Stimulated activated CD4-positive, alpha-beta T cell treated with anti-CD3 and anti-CD28 coated beads, Interleukin-2, amount 100 ng/mL, for 48 hours (primary cell): ENCODE measurements at regions not wholly inside any gene's neighbourhood (a gene's known extent, or its start where the extent isn't known, plus 50 kb on each side); places are given as distances from the start of the nearest gene placed in this dataset.
A peak's percentile ranks its signal among the peaks of the same experiment; 100 is the strongest.

Experiments
- DNase-seq, 2 donors: peaks; one replicate each; pipeline ENCODE4 v3.0.0-alpha.2; 2020

GRCh38 chr20:56932575-56933330 lies 303.6 kb downstream of the TFAP2C start:
- DNase-seq: no peak

- DNase-seq: no peak
These were observed 304.2 kb downstream of the TFAP2C start for GRCh38 chr20:56933331-56933698.

- no peak for DNase-seq
These were observed 305.8 kb downstream of the TFAP2C start for GRCh38 chr20:56934888-56935287.

GRCh38 chr20:56940466-56940865 lies 311.4 kb downstream of the TFAP2C start:
- DNase-seq: no peak

- no peak for DNase-seq
These were observed 312.1 kb downstream of the TFAP2C start for GRCh38 chr20:56941101-56941686.

GRCh38 chr20:56943946-56944945 lies 315.1 kb downstream of the TFAP2C start:
- DNase-seq: no peak

GRCh38 chr20:56945057-56945456 lies 316.0 kb downstream of the TFAP2C start:
- DNase-seq: no peak

- DNase-seq: no peak
These were observed 316.8 kb downstream of the TFAP2C start for GRCh38 chr20:56945901-56946300.

- DNase-seq: no peak
These were observed 317.1 kb downstream of the BMP7 start for GRCh38 chr20:56949318-56949717.

GRCh38 chr20:56952258-56953047 lies 314.0 kb downstream of the BMP7 start:
- DNase-seq: no peak

- DNase-seq: no peak
These were observed 313.3 kb downstream of the BMP7 start for GRCh38 chr20:56953048-56953586.

- DNase-seq: no peak
These were observed 311.6 kb downstream of the BMP7 start for GRCh38 chr20:56954797-56955196.

GRCh38 chr20:56955680-56956079 lies 310.8 kb downstream of the BMP7 start:
- DNase-seq: no peak

- DNase-seq: no peak
These were observed 309.9 kb downstream of the BMP7 start for GRCh38 chr20:56956534-56956933.

GRCh38 chr20:56957737-56958553 lies 308.5 kb downstream of the BMP7 start:
- DNase-seq: no peak

- DNase-seq: no peak
These were observed 301.5 kb downstream of the BMP7 start for GRCh38 chr20:56964901-56965300.

GRCh38 chr20:56967916-56968315 lies 298.5 kb downstream of the BMP7 start:
- no peak for DNase-seq

GRCh38 chr20:56968376-56969048 lies 297.9 kb downstream of the BMP7 start:
- DNase-seq: no peak

GRCh38 chr20:56974499-56975250 lies 291.8 kb downstream of the BMP7 start:
- peak; percentile 6 for DNase-seq

- DNase-seq: no peak
These were observed 290.6 kb downstream of the BMP7 start for GRCh38 chr20:56975838-56976237.
